OCI-LY7 (cell line): ENCODE measurements at regions not wholly inside any gene's neighbourhood (a gene's known extent, or its start where the extent isn't known, plus 50 kb on each side); places are given as distances from the start of the nearest gene placed in this dataset.

Source experiments
- BruUV-seq: library from RNA; stranded (reverse); fragments of 400-500 nt; replicated peaks from 2 replicates; lab custom pipeline; 2021; lab: Mats Ljungman, UMichigan
- CTCF ChIA-PET: fragments of 300-600 bp; sonication (Branson Sonifier 250); formaldehyde crosslinking; loops from one replicate; lab custom pipeline; 2022; ENCODE audit warnings: antibody characterized with exemption; ENCODE audit not compliant: unreplicated experiment; lab: Charles Lee
- POLR2A ChIA-PET: fragments of 300-600 bp; sonication (Branson Sonifier 250); formaldehyde crosslinking; loops from one replicate; lab custom pipeline; 2022; ENCODE audit warnings: antibody characterized with exemption; lab: Charles Lee
- DNase-seq: peaks from one replicate; pipeline ENCODE4 v3.0.0-alpha.2; 2015; ENCODE audit warnings: low spot score
- H2AFZ ChIP-seq: fragments of 200-600 bp; sonication (generic), shearing (Covaris generic); 2 replicates; pipeline ENCODE4 v1.6.1; 2014; ENCODE audit warnings: mild to moderate bottlenecking, antibody characterized with exemption, low read length, moderate library complexity
- H3K27ac ChIP-seq: fragments of 200-600 bp; sonication (generic); 2 replicates; pipeline ENCODE4 v1.5.1; 2014; ENCODE audit warnings: mixed run types, low read depth, mild to moderate bottlenecking, moderate library complexity, low read length, inconsistent platforms; ENCODE audit not compliant: poor library complexity, severe bottlenecking
- H3K36me3 ChIP-seq: fragments of 200-600 bp; sonication (generic); 2 replicates; pipeline ENCODE4 v1.6.1; 2014; ENCODE audit warnings: mild to moderate bottlenecking, antibody characterized with exemption, low read length, moderate library complexity, mixed read lengths; ENCODE audit not compliant: insufficient read depth
- H3K4me1 ChIP-seq: fragments of 200-600 bp; sonication (generic); 2 replicates; pipeline ENCODE4 v1.5.1; 2014; ENCODE audit warnings: mild to moderate bottlenecking, low read length; ENCODE audit not compliant: insufficient read depth, poor library complexity, severe bottlenecking
- H3K4me2 ChIP-seq: fragments of 200-600 bp; sonication (generic); 2 replicates; pipeline ENCODE4 v1.6.1; 2014; ENCODE audit warnings: mild to moderate bottlenecking, low read length
- H3K4me3 ChIP-seq: fragments of 200-600 bp; sonication (generic); 2 replicates; pipeline ENCODE4 v1.5.1; 2014; ENCODE audit warnings: mild to moderate bottlenecking, low read depth, low read length; ENCODE audit not compliant: poor library complexity, severe bottlenecking
- H3K79me2 ChIP-seq: fragments of 200-600 bp; sonication (generic); 2 replicates; pipeline ENCODE4 v1.6.1; 2016; ENCODE audit warnings: low read depth, mild to moderate bottlenecking, low read length, moderate library complexity, mixed read lengths; ENCODE audit not compliant: insufficient read depth
- H3K9me2 ChIP-seq: fragments of 200-600 bp; sonication (generic); 2 replicates; pipeline ENCODE4 v1.6.1; 2016; ENCODE audit warnings: mild to moderate bottlenecking, low read length, mixed read lengths; ENCODE audit not compliant: insufficient read depth
- H3K9me3 ChIP-seq: fragments of 200-600 bp; sonication (generic); 2 replicates; pipeline ENCODE4 v1.6.1; 2014; ENCODE audit warnings: mild to moderate bottlenecking, mixed run types, low read length, mixed read lengths
- H4K20me1 ChIP-seq: fragments of 200-600 bp; sonication (generic); 2 replicates; pipeline ENCODE4 v1.6.1; 2014; ENCODE audit warnings: mild to moderate bottlenecking, antibody characterized with exemption, low read length, moderate library complexity, mixed read lengths; ENCODE audit not compliant: insufficient read depth
- CTCF ChIP-seq: fragments of 200-600 bp; sonication (generic); conservative IDR thresholded peaks from 2 replicates; pipeline ENCODE4 v1.5.1; 2014; ENCODE audit warnings: mild to moderate bottlenecking, antibody characterized with exemption, low read length, moderate library complexity, mixed read lengths
- EZH2phosphoT487 ChIP-seq: fragments of 200-600 bp; sonication (generic); IDR thresholded peaks from 2 replicates; pipeline ENCODE4 v1.6.1; 2018; ENCODE audit warnings: low read depth, borderline replicate concordance, mild to moderate bottlenecking, mixed run types, antibody characterized with exemption, low read length, moderate library complexity, mixed read lengths
- intact Hi-C: fragments of 100-400 bp; cut with micrococcal nuclease; formaldehyde crosslinking; loops from one replicate; pipeline ENCODE4 v1.10.0; 2022; ENCODE audit not compliant: unreplicated experiment

- TF ChIP-seq EZH2phosphoT487 = no peak
- TF ChIP-seq CTCF = no peak
- intact Hi-C loops = no loop called here
Observed at GRCh38 chr1:233487408-233487807, 126.5 kb upstream of the KCNK1 start.

GRCh38 chr1:233489411-233489810 lies 124.5 kb upstream of the KCNK1 start:
- Histone ChIP-seq H3K9me2 (no peaks in the 10 kb centered on the region), H3K79me2 (no peaks in the 10 kb centered on the region), H2AFZ (no peak overlapping the region), H4K20me1 (no peaks in the 10 kb centered on the region), H3K4me1 (no peaks in the 10 kb centered on the region), H3K4me3 (no peak overlapping the region), H3K27ac (no peak overlapping the region), H3K36me3 (no peaks in the 10 kb centered on the region), H3K4me2 (no peak overlapping the region), H3K9me3 (no peaks in the 10 kb centered on the region)
- intact Hi-C loops = no loop called here
- BruUV-seq = no TSS peak
- CTCF ChIA-PET = no interaction called here
- DNase-seq = no peak
- POLR2A ChIA-PET = interaction anchor here (1.4 kb wide), 1 partner anchor 9 kb away, joined by 3 read pairs; no protein-coding TSS in a partner anchor
- TF ChIP-seq EZH2phosphoT487 (no peak), CTCF (no peak)

More at GRCh38 chr1:233487408-233487807, 126.5 kb upstream of the KCNK1 start:
- Histone ChIP-seq H3K4me3 (no peak overlapping the region), H3K4me1 (no peaks in the 10 kb centered on the region), H4K20me1 (no peaks in the 10 kb centered on the region), H3K4me2 (no peak overlapping the region), H3K9me2 (no peaks in the 10 kb centered on the region), H2AFZ (no peak overlapping the region), H3K9me3 (no peaks in the 10 kb centered on the region), H3K27ac (no peak overlapping the region), H3K36me3 (no peaks in the 10 kb centered on the region), H3K79me2 (no peaks in the 10 kb centered on the region)
- BruUV-seq = no TSS peak
- ChIA-PET POLR2A (no interaction called here), CTCF (no interaction called here)
- no peak for DNase-seq

GRCh38 chr1:233490488-233490887 lies 123.4 kb upstream of the KCNK1 start:
- BruUV-seq = no TSS peak
- no peak for DNase-seq
- Histone ChIP-seq H2AFZ (no peak overlapping the region), H3K79me2 (no peaks in the 10 kb centered on the region), H3K4me2 (no peak overlapping the region), H3K4me3 (no peak overlapping the region), H3K36me3 (no peaks in the 10 kb centered on the region), H3K9me2 (no peaks in the 10 kb centered on the region), H4K20me1 (no peaks in the 10 kb centered on the region), H3K4me1 (no peaks in the 10 kb centered on the region), H3K27ac (no peak overlapping the region), H3K9me3 (no peaks in the 10 kb centered on the region)
- intact Hi-C loops = no loop called here
- CTCF ChIA-PET = no interaction called here
- no peak for TF ChIP-seq CTCF
- TF ChIP-seq EZH2phosphoT487 = no peak
- POLR2A ChIA-PET = no interaction called here
